Calu3 (cell line): ENCODE measurements at regions not wholly inside any gene's neighbourhood (a gene's known extent, or its start where the extent isn't known, plus 50 kb on each side); places are given as distances from the start of the nearest gene placed in this dataset.

Source experiments
- BruUV-seq: library from RNA; stranded (reverse); fragments of 400-500 nt; replicated peaks from 2 replicates; lab custom pipeline; 2021; lab: Mats Ljungman, UMichigan
- CTCF ChIA-PET: fragments of 300-600 bp; sonication (Branson Sonifier 250); formaldehyde crosslinking; loops from one replicate; lab custom pipeline; 2022; ENCODE audit warnings: antibody characterized with exemption; lab: Charles Lee
- DNase-seq: peaks from one replicate; pipeline ENCODE4 v3.0.0; 2022
- H3K27ac Mint-ChIP-seq: one replicate; pipeline ENCODE4 v1.8.0; 2022; ENCODE audit warnings: mixed read lengths; ENCODE audit not compliant: unreplicated experiment
- H3K27me3 Mint-ChIP-seq: one replicate; pipeline ENCODE4 v1.8.0; 2022; ENCODE audit warnings: mixed read lengths; ENCODE audit not compliant: unreplicated experiment
- H3K36me3 Mint-ChIP-seq: one replicate; pipeline ENCODE4 v1.8.0; 2022; ENCODE audit warnings: mild to moderate bottlenecking, moderate library complexity, mixed read lengths; ENCODE audit not compliant: insufficient read depth, unreplicated experiment
- H3K4me1 Mint-ChIP-seq: one replicate; pipeline ENCODE4 v1.8.0; 2022; ENCODE audit warnings: mild to moderate bottlenecking, low read depth, mixed read lengths; ENCODE audit not compliant: unreplicated experiment
- H3K4me3 Mint-ChIP-seq: one replicate; pipeline ENCODE4 v1.8.0; 2022; ENCODE audit warnings: mild to moderate bottlenecking, low read depth, moderate library complexity, mixed read lengths; ENCODE audit not compliant: unreplicated experiment
- H3K9me3 Mint-ChIP-seq: one replicate; pipeline ENCODE4 v1.8.0; 2022; ENCODE audit warnings: low read depth, mixed read lengths; ENCODE audit not compliant: unreplicated experiment
- intact Hi-C: fragments of 100-400 bp; cut with micrococcal nuclease; formaldehyde crosslinking; loops from one replicate; pipeline ENCODE4 v1.10.0; 2022; ENCODE audit not compliant: unreplicated experiment
- TF ChIP-seq, protein P1 (sequence below): fragments of 200-600 bp; IDR thresholded peaks from one replicate; pipeline ENCODE4 v1.8.0; 2022; ENCODE audit warnings: antibody characterized with exemption; ENCODE audit not compliant: unreplicated experiment

DNA sequence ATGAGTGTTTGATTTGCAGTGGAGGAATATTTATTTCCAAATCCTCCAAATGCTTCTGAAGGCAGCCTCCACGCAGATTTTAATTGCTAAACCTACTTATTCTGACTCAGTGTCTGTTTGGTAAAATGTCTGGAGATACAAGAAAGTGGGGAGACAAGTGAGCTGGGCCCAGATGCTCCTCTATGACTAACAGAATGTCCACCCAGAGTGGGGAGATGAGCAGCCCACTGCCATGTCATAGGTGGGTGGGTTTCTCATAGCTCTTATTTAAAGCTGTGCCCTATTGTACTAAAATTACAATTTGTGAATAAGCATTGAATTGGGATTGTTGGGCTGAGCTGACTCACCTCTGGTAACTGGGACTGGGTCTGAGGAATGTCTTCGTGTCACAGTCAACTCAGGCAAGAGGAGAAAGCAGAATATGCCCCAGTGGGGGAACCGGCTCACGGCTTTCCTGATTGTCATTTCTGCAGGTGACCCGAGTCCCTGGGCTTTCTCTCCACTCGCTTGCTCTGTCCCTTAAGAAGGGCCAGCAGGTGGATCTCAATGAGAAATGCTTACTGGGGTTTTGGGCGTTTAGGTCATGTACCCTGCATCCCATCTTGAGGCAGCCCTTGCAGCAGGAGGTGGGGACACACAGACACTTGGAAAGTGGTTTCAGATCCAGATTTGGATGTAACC is 116.3 kb upstream of the SPRED2 start:
- no TSS peak for BruUV-seq
- peaks cover 10% of the 10 kb centered on the region for H3K36me3 Mint-ChIP-seq
- no peak overlapping the region for H3K4me3 Mint-ChIP-seq
- H3K4me1 Mint-ChIP-seq: peaks cover 18% of the 10 kb centered on the region
- H3K9me3 Mint-ChIP-seq: no peaks in the 10 kb centered on the region
- CTCF ChIA-PET: interaction anchor here (0.5 kb wide), 1 partner anchor 341 kb away, joined by 3 read pairs; no protein-coding TSS in a partner anchor
- H3K27me3 Mint-ChIP-seq: no peaks in the 10 kb centered on the region
- intact Hi-C loops: no loop called here
- no peak overlapping the region for H3K27ac Mint-ChIP-seq
- no peak for DNase-seq
- TF ChIP-seq, protein P1, sequence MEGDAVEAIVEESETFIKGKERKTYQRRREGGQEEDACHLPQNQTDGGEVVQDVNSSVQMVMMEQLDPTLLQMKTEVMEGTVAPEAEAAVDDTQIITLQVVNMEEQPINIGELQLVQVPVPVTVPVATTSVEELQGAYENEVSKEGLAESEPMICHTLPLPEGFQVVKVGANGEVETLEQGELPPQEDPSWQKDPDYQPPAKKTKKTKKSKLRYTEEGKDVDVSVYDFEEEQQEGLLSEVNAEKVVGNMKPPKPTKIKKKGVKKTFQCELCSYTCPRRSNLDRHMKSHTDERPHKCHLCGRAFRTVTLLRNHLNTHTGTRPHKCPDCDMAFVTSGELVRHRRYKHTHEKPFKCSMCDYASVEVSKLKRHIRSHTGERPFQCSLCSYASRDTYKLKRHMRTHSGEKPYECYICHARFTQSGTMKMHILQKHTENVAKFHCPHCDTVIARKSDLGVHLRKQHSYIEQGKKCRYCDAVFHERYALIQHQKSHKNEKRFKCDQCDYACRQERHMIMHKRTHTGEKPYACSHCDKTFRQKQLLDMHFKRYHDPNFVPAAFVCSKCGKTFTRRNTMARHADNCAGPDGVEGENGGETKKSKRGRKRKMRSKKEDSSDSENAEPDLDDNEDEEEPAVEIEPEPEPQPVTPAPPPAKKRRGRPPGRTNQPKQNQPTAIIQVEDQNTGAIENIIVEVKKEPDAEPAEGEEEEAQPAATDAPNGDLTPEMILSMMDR: no peak

- no peak for DNase-seq
- CTCF ChIA-PET: no interaction called here
- no peak overlapping the region for H3K27ac Mint-ChIP-seq
- no peaks in the 10 kb centered on the region for H3K9me3 Mint-ChIP-seq
- H3K4me3 Mint-ChIP-seq: no peak overlapping the region
- peaks cover 6% of the 10 kb centered on the region for H3K36me3 Mint-ChIP-seq
- H3K27me3 Mint-ChIP-seq: no peaks in the 10 kb centered on the region
- TF ChIP-seq, protein P1: no peak
- no TSS peak for BruUV-seq
- H3K4me1 Mint-ChIP-seq: peaks cover 11% of the 10 kb centered on the region
- intact Hi-C loops: no loop called here
Observed at GRCh38 chr2:65548064-65548463, 115.7 kb upstream of the SPRED2 start.

DNA sequence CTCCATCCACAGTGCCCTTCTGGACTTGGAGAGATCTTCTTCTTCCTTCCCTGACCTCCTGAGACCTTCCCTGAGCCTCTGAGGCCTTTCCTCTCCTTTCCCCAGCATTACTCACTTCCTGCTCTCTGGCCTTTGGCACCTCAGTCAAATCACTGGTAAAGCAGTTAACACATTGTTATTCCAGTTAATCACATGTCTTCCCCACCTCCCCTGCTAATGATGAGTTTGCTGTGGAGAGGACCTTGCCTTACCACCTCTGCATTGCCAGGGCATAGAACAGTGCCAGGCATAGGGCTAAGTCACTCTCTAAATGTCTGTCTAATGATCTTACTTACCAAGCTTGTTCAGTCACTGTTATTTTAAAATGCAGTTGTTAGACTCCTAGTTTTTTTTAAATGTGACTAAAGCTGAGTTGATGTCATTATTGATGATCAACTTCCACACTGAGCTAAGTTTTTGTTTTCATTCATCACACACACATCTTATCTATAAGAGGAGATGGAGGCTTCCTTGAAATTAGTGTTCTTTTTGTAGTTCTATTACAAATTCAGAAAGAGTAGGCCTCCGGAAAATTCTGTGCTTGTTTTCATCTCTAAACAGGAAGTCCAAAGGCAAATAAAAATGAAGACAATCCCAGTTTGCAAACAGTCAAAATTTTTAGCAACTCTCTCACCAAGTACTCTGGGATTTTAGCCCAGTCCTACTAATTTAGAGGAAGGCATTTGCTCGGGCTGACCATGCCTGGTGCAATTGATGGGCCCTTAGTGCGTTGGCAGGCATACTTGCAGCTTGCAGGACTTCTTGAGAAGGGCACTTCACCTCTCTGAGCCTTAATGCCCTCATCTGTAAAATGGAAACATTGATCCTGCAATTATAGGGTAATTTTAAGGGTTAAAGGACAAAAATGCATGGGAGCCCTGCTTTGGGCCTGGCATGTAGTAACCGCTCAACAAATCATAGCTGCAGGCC is 113.7 kb upstream of the SPRED2 start:
- intact Hi-C loops: no loop called here
- BruUV-seq: no TSS peak
- CTCF ChIA-PET: interaction anchor here (1.2 kb wide), 1 partner anchor 42 kb away, joined by 7 read pairs; no protein-coding TSS in a partner anchor
- Mint-ChIP-seq H3K4me1 (peaks cover 10% of the 10 kb centered on the region), H3K27me3 (no peaks in the 10 kb centered on the region), H3K27ac (no peak overlapping the region), H3K4me3 (no peak overlapping the region), H3K36me3 (no peaks in the 10 kb centered on the region), H3K9me3 (no peaks in the 10 kb centered on the region)
- no peak for DNase-seq
- TF ChIP-seq, protein P1: no peak

DNA sequence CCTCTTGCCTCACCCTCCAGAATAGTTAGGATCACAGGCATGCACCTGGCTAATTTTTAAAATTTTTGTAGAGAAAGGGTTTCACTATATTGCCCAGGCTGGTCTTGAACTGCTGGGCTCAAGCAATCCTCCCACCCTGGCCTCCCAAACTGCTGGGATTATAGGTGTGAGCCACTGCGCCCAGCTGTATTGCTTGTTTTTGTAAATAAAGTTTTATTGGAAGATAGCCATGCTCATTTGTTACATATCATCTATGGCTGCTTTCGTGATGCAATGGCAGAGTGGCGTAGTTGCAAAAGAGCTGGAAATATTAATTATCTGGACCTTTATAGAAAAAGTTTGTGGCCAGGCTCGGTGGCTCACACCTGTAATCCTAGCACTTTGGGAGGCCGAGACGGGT is 109.4 kb upstream of the SPRED2 start:
- H3K9me3 Mint-ChIP-seq: peaks cover 3% of the 10 kb centered on the region
- H3K27me3 Mint-ChIP-seq: no peaks in the 10 kb centered on the region
- no peaks in the 10 kb centered on the region for H3K36me3 Mint-ChIP-seq
- DNase-seq: no peak
- CTCF ChIA-PET: no interaction called here
- H3K4me1 Mint-ChIP-seq: peaks cover 10% of the 10 kb centered on the region
- intact Hi-C loops: no loop called here
- TF ChIP-seq, protein P1: no peak
- no TSS peak for BruUV-seq
- no peak overlapping the region for H3K4me3 Mint-ChIP-seq
- no peak overlapping the region for H3K27ac Mint-ChIP-seq
